Mammary epithelial cell (primary cell): ENCODE measurements at regions not wholly inside any gene's neighbourhood (a gene's known extent, or its start where the extent isn't known, plus 50 kb on each side); places are given as distances from the start of the nearest gene placed in this dataset.

Experiments
- CTCF ChIP-seq, 2 donors: IDR thresholded peaks in 1 of 2; conservative IDR thresholded peaks in 1 of 2; 2 replicates each; pipeline ENCODE4 v1.5.1; 2011 to 2012; ENCODE audit warnings: inconsistent platforms in 2 of 2, low read length in 2 of 2, mild to moderate bottlenecking in 2 of 2, control low read depth in 1 of 2, low read depth in 1 of 2; ENCODE audit not compliant: insufficient read depth in 1 of 2; ENCODE audit errors: extremely low read depth in 1 of 2
- EZH2 ChIP-seq: IDR thresholded peaks from 2 replicates; pipeline ENCODE4 v1.6.1; 2012; ENCODE audit warnings: low read length, inconsistent platforms, borderline replicate concordance

DNA sequence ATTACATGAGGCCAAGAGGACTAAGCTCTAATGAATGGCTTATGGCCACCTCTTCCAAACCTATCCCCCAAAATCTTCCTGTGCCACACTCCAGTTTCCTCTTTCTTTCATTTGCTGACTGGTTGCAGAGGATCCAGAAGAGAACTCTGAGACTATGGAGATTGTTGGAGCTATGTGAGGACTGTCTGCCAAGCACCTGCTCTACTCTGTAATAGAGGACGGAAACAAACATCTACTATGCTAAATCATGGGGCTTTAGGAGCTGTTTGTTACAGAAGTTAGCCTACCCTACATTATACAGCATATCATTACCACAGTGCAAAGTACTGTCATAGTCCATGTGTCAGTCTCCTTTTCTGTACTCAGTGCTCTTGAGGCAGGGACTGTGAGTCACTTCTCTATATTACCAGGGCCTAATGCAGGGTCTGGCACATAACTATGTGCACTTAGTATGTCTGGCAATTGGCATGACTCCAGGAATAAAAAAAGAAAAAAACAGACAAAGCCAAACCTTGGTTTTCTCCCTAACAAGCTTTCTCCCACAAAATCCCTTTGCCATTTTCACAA lies 95.1 kb downstream of the RPAP3 start:
- TF ChIP-seq CTCF (conservative IDR thresholded peaks at IDR 0.05 in 1 of 2, IDR thresholded peaks at IDR 0.05 in 1 of 2; ENCODE audit: extremely low read depth in 1 of 2, insufficient read depth in 1 of 2, low read depth in 1 of 2, low read length in 2 of 2) = no peak
- no peak for TF ChIP-seq EZH2
